GM23338 (cell line): ENCODE measurements at regions not wholly inside any gene's neighbourhood (a gene's known extent, or its start where the extent isn't known, plus 50 kb on each side); places are given as distances from the start of the nearest gene placed in this dataset.

ENCODE experiments used
- CTCF ChIP-seq, 2 experiments: fragments of 200-600 bp in 1 of 2; sonication (generic) in 1 of 2; conservative IDR thresholded peaks; 2 replicates each; pipeline versions ENCODE4 v1.5.1 to v1.6.1; 2016 to 2017; ENCODE audit warnings: antibody characterized with exemption in 2 of 2, low read depth in 2 of 2, mild to moderate bottlenecking in 2 of 2, moderate library complexity in 1 of 2
- EZH2phosphoT487 ChIP-seq: fragments of 200-600 bp; sonication (generic); IDR thresholded peaks from one replicate; pipeline ENCODE4 v1.8.1; 2018; ENCODE audit warnings: antibody characterized with exemption; ENCODE audit not compliant: unreplicated experiment
- TF ChIP-seq, protein P1 (sequence below): IDR thresholded peaks from one replicate; pipeline ENCODE4 v1.6.1; 2018; ENCODE audit warnings: antibody characterized with exemption; ENCODE audit not compliant: unreplicated experiment

DNA sequence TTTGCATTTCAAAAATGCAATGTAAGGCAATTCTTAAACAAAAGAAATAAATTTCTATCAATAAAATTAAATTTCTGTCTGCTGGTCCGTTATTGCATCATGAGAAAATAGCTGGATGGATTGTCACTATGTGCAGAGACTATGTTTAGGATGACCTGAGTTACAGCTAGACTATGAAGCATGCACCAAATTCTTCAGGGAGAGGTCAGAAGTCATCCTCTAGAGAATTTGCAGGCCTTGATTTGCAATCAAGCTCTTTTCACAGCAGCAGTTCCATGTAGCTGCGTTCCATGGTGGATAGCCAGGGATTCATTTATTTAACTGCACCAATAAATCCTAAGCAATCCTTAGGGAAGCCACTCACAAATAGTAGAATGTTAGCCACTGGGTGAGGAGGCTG is 253.7 kb downstream of the MSRB3 start:
- TF ChIP-seq CTCF (conservative IDR thresholded peaks at IDR 0.05; ENCODE audit: low read depth in 2 of 2) = no peak
- TF ChIP-seq EZH2phosphoT487 = no peak
- TF ChIP-seq, protein P1, sequence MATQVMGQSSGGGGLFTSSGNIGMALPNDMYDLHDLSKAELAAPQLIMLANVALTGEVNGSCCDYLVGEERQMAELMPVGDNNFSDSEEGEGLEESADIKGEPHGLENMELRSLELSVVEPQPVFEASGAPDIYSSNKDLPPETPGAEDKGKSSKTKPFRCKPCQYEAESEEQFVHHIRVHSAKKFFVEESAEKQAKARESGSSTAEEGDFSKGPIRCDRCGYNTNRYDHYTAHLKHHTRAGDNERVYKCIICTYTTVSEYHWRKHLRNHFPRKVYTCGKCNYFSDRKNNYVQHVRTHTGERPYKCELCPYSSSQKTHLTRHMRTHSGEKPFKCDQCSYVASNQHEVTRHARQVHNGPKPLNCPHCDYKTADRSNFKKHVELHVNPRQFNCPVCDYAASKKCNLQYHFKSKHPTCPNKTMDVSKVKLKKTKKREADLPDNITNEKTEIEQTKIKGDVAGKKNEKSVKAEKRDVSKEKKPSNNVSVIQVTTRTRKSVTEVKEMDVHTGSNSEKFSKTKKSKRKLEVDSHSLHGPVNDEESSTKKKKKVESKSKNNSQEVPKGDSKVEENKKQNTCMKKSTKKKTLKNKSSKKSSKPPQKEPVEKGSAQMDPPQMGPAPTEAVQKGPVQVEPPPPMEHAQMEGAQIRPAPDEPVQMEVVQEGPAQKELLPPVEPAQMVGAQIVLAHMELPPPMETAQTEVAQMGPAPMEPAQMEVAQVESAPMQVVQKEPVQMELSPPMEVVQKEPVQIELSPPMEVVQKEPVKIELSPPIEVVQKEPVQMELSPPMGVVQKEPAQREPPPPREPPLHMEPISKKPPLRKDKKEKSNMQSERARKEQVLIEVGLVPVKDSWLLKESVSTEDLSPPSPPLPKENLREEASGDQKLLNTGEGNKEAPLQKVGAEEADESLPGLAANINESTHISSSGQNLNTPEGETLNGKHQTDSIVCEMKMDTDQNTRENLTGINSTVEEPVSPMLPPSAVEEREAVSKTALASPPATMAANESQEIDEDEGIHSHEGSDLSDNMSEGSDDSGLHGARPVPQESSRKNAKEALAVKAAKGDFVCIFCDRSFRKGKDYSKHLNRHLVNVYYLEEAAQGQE = no peak
